ENCODE measurements at regions not wholly inside any gene's neighbourhood (a gene's known extent, or its start where the extent isn't known, plus 50 kb on each side); places are given as distances from the start of the nearest gene placed in this dataset.
"Not testable (repeated sequence)": the region's sequence is repeated elsewhere in the genome, so short reads cannot be mapped to it uniquely, and the experiment has no call there.

GRCh38 chr7:10634239-10634638 lies 339.4 kb upstream of the PHF14 start:
- no peaks in the 10 kb centered on the region for H3K79me2 ChIP-seq (ENCODE audit: control insufficient read depth, insufficient read depth, low read length, unreplicated experiment)
- H3K27me3 ChIP-seq (ENCODE audit: insufficient read depth, low read length): no peaks in the 10 kb centered on the region
- no peaks in the 10 kb centered on the region for H3K36me3 ChIP-seq (ENCODE audit: insufficient read depth, low read length)
- H3K27ac ChIP-seq (ENCODE audit: low read depth, low read length): no peak overlapping the region
- H2AFZ ChIP-seq (ENCODE audit: low read length, unreplicated experiment): no peak overlapping the region
- H3K4me3 ChIP-seq (ENCODE audit: low read depth, low read length): no peak overlapping the region
- H3K4me1 ChIP-seq (ENCODE audit: control insufficient read depth, insufficient read depth, low read length, unreplicated experiment): no peaks in the 10 kb centered on the region

- H3K4me3 ChIP-seq (ENCODE audit: low read depth, low read length): no peak overlapping the region
- H3K27me3 ChIP-seq (ENCODE audit: insufficient read depth, low read length): no peaks in the 10 kb centered on the region
- H3K27ac ChIP-seq (ENCODE audit: low read depth, low read length): no peak overlapping the region
- no peak overlapping the region for H2AFZ ChIP-seq (ENCODE audit: low read length, unreplicated experiment)
- no peaks in the 10 kb centered on the region for H3K79me2 ChIP-seq (ENCODE audit: control insufficient read depth, insufficient read depth, low read length, unreplicated experiment)
- no peaks in the 10 kb centered on the region for H3K4me1 ChIP-seq (ENCODE audit: control insufficient read depth, insufficient read depth, low read length, unreplicated experiment)
- no peaks in the 10 kb centered on the region for H3K36me3 ChIP-seq (ENCODE audit: insufficient read depth, low read length)
Measured at GRCh38 chr7:10637991-10638390, 335.7 kb upstream of the PHF14 start.

- Histone ChIP-seq H3K27ac (ENCODE audit: low read depth, low read length) (no peak overlapping the region), H3K4me1 (ENCODE audit: control insufficient read depth, insufficient read depth, low read length, unreplicated experiment) (no peaks in the 10 kb centered on the region), H3K36me3 (ENCODE audit: insufficient read depth, low read length) (no peaks in the 10 kb centered on the region), H3K27me3 (ENCODE audit: insufficient read depth, low read length) (no peaks in the 10 kb centered on the region), H2AFZ (ENCODE audit: low read length, unreplicated experiment) (no peak overlapping the region), H3K4me3 (ENCODE audit: low read depth, low read length) (no peak overlapping the region), H3K79me2 (ENCODE audit: control insufficient read depth, insufficient read depth, low read length, unreplicated experiment) (no peaks in the 10 kb centered on the region)
Measured at GRCh38 chr7:10643545-10643944, 330.1 kb upstream of the PHF14 start.

- no peak overlapping the region for H3K4me3 ChIP-seq (ENCODE audit: low read depth, low read length)
- H3K4me1 ChIP-seq (ENCODE audit: control insufficient read depth, insufficient read depth, low read length, unreplicated experiment): no peaks in the 10 kb centered on the region
- no peaks in the 10 kb centered on the region for H3K79me2 ChIP-seq (ENCODE audit: control insufficient read depth, insufficient read depth, low read length, unreplicated experiment)
- no peak overlapping the region for H2AFZ ChIP-seq (ENCODE audit: low read length, unreplicated experiment)
- no peaks in the 10 kb centered on the region for H3K36me3 ChIP-seq (ENCODE audit: insufficient read depth, low read length)
- no peak overlapping the region for H3K27ac ChIP-seq (ENCODE audit: low read depth, low read length)
- H3K27me3 ChIP-seq (ENCODE audit: insufficient read depth, low read length): no peaks in the 10 kb centered on the region
Measured at GRCh38 chr7:10644849-10645248, 328.8 kb upstream of the PHF14 start.

- Histone ChIP-seq H3K4me3 (ENCODE audit: low read depth, low read length) (no peak overlapping the region), H3K27ac (ENCODE audit: low read depth, low read length) (no peak overlapping the region), H3K4me1 (ENCODE audit: control insufficient read depth, insufficient read depth, low read length, unreplicated experiment) (no peaks in the 10 kb centered on the region), H3K36me3 (ENCODE audit: insufficient read depth, low read length) (no peaks in the 10 kb centered on the region), H2AFZ (ENCODE audit: low read length, unreplicated experiment) (no peak overlapping the region), H3K27me3 (ENCODE audit: insufficient read depth, low read length) (no peaks in the 10 kb centered on the region), H3K79me2 (ENCODE audit: control insufficient read depth, insufficient read depth, low read length, unreplicated experiment) (no peaks in the 10 kb centered on the region)
Measured at GRCh38 chr7:10646194-10646593, 327.5 kb upstream of the PHF14 start.

GRCh38 chr7:10648289-10648688 lies 325.4 kb upstream of the PHF14 start:
- Histone ChIP-seq H3K27ac (ENCODE audit: low read depth, low read length) (no peak overlapping the region), H3K4me3 (ENCODE audit: low read depth, low read length) (no peak overlapping the region), H3K79me2 (ENCODE audit: control insufficient read depth, insufficient read depth, low read length, unreplicated experiment) (no peaks in the 10 kb centered on the region), H3K36me3 (ENCODE audit: insufficient read depth, low read length) (no peaks in the 10 kb centered on the region), H3K27me3 (ENCODE audit: insufficient read depth, low read length) (no peaks in the 10 kb centered on the region), H3K4me1 (ENCODE audit: control insufficient read depth, insufficient read depth, low read length, unreplicated experiment) (no peaks in the 10 kb centered on the region), H2AFZ (ENCODE audit: low read length, unreplicated experiment) (no peak overlapping the region)

- not testable (repeated sequence) for H3K4me1 ChIP-seq (ENCODE audit: control insufficient read depth, insufficient read depth, low read length, unreplicated experiment); H3K27ac ChIP-seq (ENCODE audit: low read depth, low read length); H3K36me3 ChIP-seq (ENCODE audit: insufficient read depth, low read length); H3K4me3 ChIP-seq (ENCODE audit: low read depth, low read length); H3K79me2 ChIP-seq (ENCODE audit: control insufficient read depth, insufficient read depth, low read length, unreplicated experiment); H3K27me3 ChIP-seq (ENCODE audit: insufficient read depth, low read length); H2AFZ ChIP-seq (ENCODE audit: low read length, unreplicated experiment)
Measured at GRCh38 chr7:10649120-10649519, 324.6 kb upstream of the PHF14 start.

- Histone ChIP-seq H3K27ac (ENCODE audit: low read depth, low read length) (no peak overlapping the region), H3K4me3 (ENCODE audit: low read depth, low read length) (no peak overlapping the region), H3K27me3 (ENCODE audit: insufficient read depth, low read length) (no peaks in the 10 kb centered on the region), H3K4me1 (ENCODE audit: control insufficient read depth, insufficient read depth, low read length, unreplicated experiment) (no peaks in the 10 kb centered on the region), H3K36me3 (ENCODE audit: insufficient read depth, low read length) (no peaks in the 10 kb centered on the region), H2AFZ (ENCODE audit: low read length, unreplicated experiment) (no peak overlapping the region), H3K79me2 (ENCODE audit: control insufficient read depth, insufficient read depth, low read length, unreplicated experiment) (no peaks in the 10 kb centered on the region)
Measured at GRCh38 chr7:10655031-10655430, 318.6 kb upstream of the PHF14 start.

GRCh38 chr7:10657201-10657600 lies 316.5 kb upstream of the PHF14 start:
- Histone ChIP-seq H3K27ac (ENCODE audit: low read depth, low read length) (no peak overlapping the region), H3K4me1 (ENCODE audit: control insufficient read depth, insufficient read depth, low read length, unreplicated experiment) (no peaks in the 10 kb centered on the region), H3K36me3 (ENCODE audit: insufficient read depth, low read length) (no peaks in the 10 kb centered on the region), H3K27me3 (ENCODE audit: insufficient read depth, low read length) (no peaks in the 10 kb centered on the region), H3K4me3 (ENCODE audit: low read depth, low read length) (no peak overlapping the region), H3K79me2 (ENCODE audit: control insufficient read depth, insufficient read depth, low read length, unreplicated experiment) (no peaks in the 10 kb centered on the region), H2AFZ (ENCODE audit: low read length, unreplicated experiment) (no peak overlapping the region)

- no peak overlapping the region for H3K4me3 ChIP-seq (ENCODE audit: low read depth, low read length)
- no peaks in the 10 kb centered on the region for H3K4me1 ChIP-seq (ENCODE audit: control insufficient read depth, insufficient read depth, low read length, unreplicated experiment)
- H3K79me2 ChIP-seq (ENCODE audit: control insufficient read depth, insufficient read depth, low read length, unreplicated experiment): no peaks in the 10 kb centered on the region
- H3K36me3 ChIP-seq (ENCODE audit: insufficient read depth, low read length): no peaks in the 10 kb centered on the region
- H3K27me3 ChIP-seq (ENCODE audit: insufficient read depth, low read length): no peaks in the 10 kb centered on the region
- H2AFZ ChIP-seq (ENCODE audit: low read length, unreplicated experiment): no peak overlapping the region
- no peak overlapping the region for H3K27ac ChIP-seq (ENCODE audit: low read depth, low read length)
Measured at GRCh38 chr7:10657837-10658236, 315.8 kb upstream of the PHF14 start.

- Histone ChIP-seq H3K4me1 (ENCODE audit: control insufficient read depth, insufficient read depth, low read length, unreplicated experiment) (no peaks in the 10 kb centered on the region), H3K4me3 (ENCODE audit: low read depth, low read length) (no peak overlapping the region), H3K79me2 (ENCODE audit: control insufficient read depth, insufficient read depth, low read length, unreplicated experiment) (no peaks in the 10 kb centered on the region), H2AFZ (ENCODE audit: low read length, unreplicated experiment) (no peak overlapping the region), H3K27me3 (ENCODE audit: insufficient read depth, low read length) (no peaks in the 10 kb centered on the region), H3K27ac (ENCODE audit: low read depth, low read length) (no peak overlapping the region), H3K36me3 (ENCODE audit: insufficient read depth, low read length) (no peaks in the 10 kb centered on the region)
Measured at GRCh38 chr7:10662491-10662890, 311.2 kb upstream of the PHF14 start.
